Karpas-422 (cell line): ENCODE measurements at regions not wholly inside any gene's neighbourhood (a gene's known extent, or its start where the extent isn't known, plus 50 kb on each side); places are given as distances from the start of the nearest gene placed in this dataset.

Experiments
- DNase-seq: peaks from one replicate; pipeline ENCODE4 v3.0.0-alpha.2; 2015
- H2AFZ ChIP-seq: fragments of 200-600 bp; sonication (generic); 2 replicates; pipeline ENCODE4 v1.6.1; 2014; ENCODE audit warnings: antibody characterized with exemption, low read length, mixed read lengths
- H3K27ac ChIP-seq: fragments of 200-600 bp; sonication (generic); 2 replicates; pipeline ENCODE4 v1.5.1; 2014; ENCODE audit warnings: mild to moderate bottlenecking, low read length, moderate library complexity
- H3K27me3 ChIP-seq: fragments of 200-600 bp; sonication (generic); 2 replicates; pipeline ENCODE4 v1.6.1; 2014; ENCODE audit warnings: low read length, mixed read lengths
- H3K36me3 ChIP-seq: fragments of 200-600 bp; sonication (generic); 2 replicates; pipeline ENCODE4 v1.6.1; 2014; ENCODE audit warnings: low read length, mixed read lengths; ENCODE audit not compliant: insufficient read depth
- H3K4me1 ChIP-seq: fragments of 200-600 bp; sonication (generic); 2 replicates; pipeline ENCODE4 v1.6.1; 2014; ENCODE audit warnings: mild to moderate bottlenecking, low read length, mixed read lengths
- H3K4me2 ChIP-seq: fragments of 200-600 bp; sonication (generic); 2 replicates; pipeline ENCODE4 v1.6.1; 2014; ENCODE audit warnings: low read length, low read depth, mild to moderate bottlenecking; ENCODE audit not compliant: poor library complexity, severe bottlenecking
- H3K4me3 ChIP-seq: fragments of 200-600 bp; sonication (generic); 2 replicates; pipeline ENCODE4 v1.5.1; 2014; ENCODE audit warnings: mild to moderate bottlenecking, antibody characterized with exemption, low read length, mixed read lengths
- H3K79me2 ChIP-seq: fragments of 200-600 bp; sonication (generic); 2 replicates; pipeline ENCODE4 v1.6.1; 2014; ENCODE audit warnings: mild to moderate bottlenecking, low read length, mixed read lengths
- H3K9ac ChIP-seq: fragments of 200-600 bp; sonication (generic); 2 replicates; pipeline ENCODE4 v1.6.0; 2014; ENCODE audit warnings: low read length
- H3K9me2 ChIP-seq: fragments of 200-600 bp; sonication (generic), shearing (Covaris generic); replicated peaks from 2 replicates; pipeline ENCODE4 v1.6.0; 2014; ENCODE audit warnings: mild to moderate bottlenecking, low read length, moderate library complexity; ENCODE audit not compliant: insufficient read depth
- H3K9me3 ChIP-seq: fragments of 300-700, 200-600 bp; sonication (generic); 2 replicates; pipeline ENCODE4 v1.6.1; 2014; ENCODE audit warnings: low read length, mixed read lengths
- H4K20me1 ChIP-seq: fragments of 200-600 bp; sonication (generic); 2 replicates; pipeline ENCODE4 v1.6.1; 2014; ENCODE audit warnings: mild to moderate bottlenecking, antibody characterized with exemption, low read length, low read depth; ENCODE audit not compliant: insufficient read depth

GRCh38 chr7:131858611-131859010 lies 302.2 kb upstream of the PODXL start:
- Histone ChIP-seq H3K9me3 (no peaks in the 10 kb centered on the region), H3K9me2 (no peaks in the 10 kb centered on the region), H3K4me2 (no peak overlapping the region), H3K27me3 (no peaks in the 10 kb centered on the region), H4K20me1 (no peaks in the 10 kb centered on the region), H3K4me3 (no peak overlapping the region), H3K4me1 (no peaks in the 10 kb centered on the region), H3K79me2 (no peaks in the 10 kb centered on the region), H3K36me3 (no peaks in the 10 kb centered on the region), H3K27ac (no peak overlapping the region), H2AFZ (no peak overlapping the region), H3K9ac (no peak overlapping the region)
- no peak for DNase-seq

- DNase-seq = no peak
- Histone ChIP-seq H3K4me2 (no peak overlapping the region), H3K4me1 (no peaks in the 10 kb centered on the region), H3K4me3 (no peak overlapping the region), H3K36me3 (no peaks in the 10 kb centered on the region), H3K27ac (no peak overlapping the region), H3K79me2 (no peaks in the 10 kb centered on the region), H4K20me1 (no peaks in the 10 kb centered on the region), H3K9me3 (no peaks in the 10 kb centered on the region), H3K9me2 (no peaks in the 10 kb centered on the region), H2AFZ (no peak overlapping the region), H3K27me3 (no peaks in the 10 kb centered on the region), H3K9ac (no peak overlapping the region)
Measured at GRCh38 chr7:131849472-131849871, 293.0 kb upstream of the PODXL start.

GRCh38 chr7:131848033-131848432 lies 291.6 kb upstream of the PODXL start:
- H3K4me2 ChIP-seq = no peak overlapping the region
- H4K20me1 ChIP-seq = no peaks in the 10 kb centered on the region

GRCh38 chr7:131845573-131846314 lies 289.3 kb upstream of the PODXL start:
- Histone ChIP-seq H3K9ac (no peak overlapping the region), H3K36me3 (no peaks in the 10 kb centered on the region), H3K4me2 (no peak overlapping the region), H3K4me3 (no peak overlapping the region), H3K27ac (no peak overlapping the region), H3K9me3 (no peaks in the 10 kb centered on the region), H3K4me1 (no peaks in the 10 kb centered on the region), H4K20me1 (no peaks in the 10 kb centered on the region), H3K27me3 (no peaks in the 10 kb centered on the region), H3K9me2 (no peaks in the 10 kb centered on the region), H2AFZ (no peak overlapping the region), H3K79me2 (no peaks in the 10 kb centered on the region)
- DNase-seq = no peak

More at GRCh38 chr7:131848033-131848432, 291.6 kb upstream of the PODXL start:
- Histone ChIP-seq H3K79me2 (no peaks in the 10 kb centered on the region), H3K27me3 (no peaks in the 10 kb centered on the region), H3K36me3 (no peaks in the 10 kb centered on the region), H3K4me3 (no peak overlapping the region), H3K4me1 (no peaks in the 10 kb centered on the region), H3K9me3 (no peaks in the 10 kb centered on the region), H3K27ac (no peak overlapping the region), H3K9me2 (no peaks in the 10 kb centered on the region), H2AFZ (no peak overlapping the region), H3K9ac (no peak overlapping the region)
- DNase-seq = no peak

DNA sequence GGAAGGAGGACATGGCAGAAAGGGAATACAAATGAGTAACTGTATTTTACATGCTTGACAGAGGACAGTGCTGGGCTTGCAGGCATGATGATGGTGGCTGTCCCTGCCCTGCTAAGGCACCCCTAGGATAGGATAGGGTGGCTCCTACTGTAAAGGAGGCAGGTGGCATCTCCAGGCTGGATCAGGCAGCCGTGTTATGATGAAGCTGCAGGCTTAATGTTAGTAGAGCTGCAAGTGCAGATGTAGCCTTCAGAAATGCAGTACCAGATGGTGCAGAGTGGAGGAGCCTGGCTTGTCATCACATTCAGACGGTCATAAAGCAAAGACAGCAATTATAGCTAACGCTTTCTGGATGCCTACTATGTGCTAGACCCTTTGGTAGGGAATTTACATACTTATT lies 287.9 kb upstream of the PODXL start:
- no peak for DNase-seq
- no peaks in the 10 kb centered on the region for H3K27me3 ChIP-seq
- H3K9me3 ChIP-seq = no peaks in the 10 kb centered on the region
- H3K4me3 ChIP-seq = no peak overlapping the region
- no peak overlapping the region for H3K9ac ChIP-seq
- no peak overlapping the region for H2AFZ ChIP-seq
- no peaks in the 10 kb centered on the region for H3K4me1 ChIP-seq
- H3K4me2 ChIP-seq = no peak overlapping the region
- H3K79me2 ChIP-seq = no peaks in the 10 kb centered on the region
- H4K20me1 ChIP-seq = no peaks in the 10 kb centered on the region
- H3K9me2 ChIP-seq = no peaks in the 10 kb centered on the region
- no peak overlapping the region for H3K27ac ChIP-seq
- H3K36me3 ChIP-seq = no peaks in the 10 kb centered on the region

- no peaks in the 10 kb centered on the region for H3K9me2 ChIP-seq
- H3K4me2 ChIP-seq = no peak overlapping the region
- H3K36me3 ChIP-seq = no peaks in the 10 kb centered on the region
- H3K4me1 ChIP-seq = no peaks in the 10 kb centered on the region
- H3K27me3 ChIP-seq = no peaks in the 10 kb centered on the region
- H3K9me3 ChIP-seq = no peaks in the 10 kb centered on the region
- no peak overlapping the region for H3K4me3 ChIP-seq
- H3K79me2 ChIP-seq = no peaks in the 10 kb centered on the region
- no peaks in the 10 kb centered on the region for H4K20me1 ChIP-seq
- no peak overlapping the region for H2AFZ ChIP-seq
- H3K9ac ChIP-seq = no peak overlapping the region
- DNase-seq = no peak
- H3K27ac ChIP-seq = no peak overlapping the region
Measured at GRCh38 chr7:131843898-131844331, 287.5 kb upstream of the PODXL start.

DNA sequence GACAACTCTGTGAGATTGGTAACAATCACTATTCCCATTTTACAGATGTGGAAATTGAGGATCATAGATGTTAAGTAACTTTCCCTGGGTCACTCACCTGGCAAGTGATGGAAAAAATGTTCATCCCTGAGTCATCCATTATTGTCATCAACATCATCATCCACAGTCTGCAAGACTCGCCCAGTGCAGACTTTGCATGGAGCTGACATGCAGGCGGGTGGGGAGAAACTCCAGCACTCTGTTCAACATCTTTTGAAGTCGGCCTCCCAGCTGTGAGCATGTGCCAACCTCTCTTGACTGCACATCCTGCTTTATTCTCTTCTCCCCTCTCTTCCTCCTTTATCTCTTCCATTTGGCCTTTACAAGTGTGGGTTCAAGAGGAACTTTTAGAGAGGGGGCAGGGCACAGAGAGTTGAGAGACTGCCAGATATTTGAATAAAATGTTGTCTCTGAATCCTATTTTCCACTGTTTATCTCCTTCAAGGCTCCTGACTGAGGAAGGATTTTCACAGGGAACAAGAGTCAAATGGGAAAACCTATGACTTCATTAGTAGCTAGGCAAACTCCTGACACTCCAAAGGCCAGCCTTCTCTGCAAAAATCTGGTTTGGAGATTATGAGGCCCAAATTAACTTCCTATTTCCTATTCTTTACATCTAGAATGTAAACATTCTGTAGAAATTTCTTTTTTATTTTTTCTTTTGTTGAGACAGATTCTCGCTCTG lies 283.7 kb upstream of the PODXL start:
- DNase-seq = no peak
- Histone ChIP-seq H4K20me1 (no peaks in the 10 kb centered on the region), H3K27ac (no peak overlapping the region), H3K4me3 (no peak overlapping the region), H3K4me2 (no peak overlapping the region), H3K79me2 (no peaks in the 10 kb centered on the region), H3K27me3 (no peaks in the 10 kb centered on the region), H2AFZ (no peak overlapping the region), H3K36me3 (no peaks in the 10 kb centered on the region), H3K4me1 (no peaks in the 10 kb centered on the region), H3K9me3 (no peaks in the 10 kb centered on the region), H3K9me2 (no peaks in the 10 kb centered on the region), H3K9ac (no peak overlapping the region)

- H3K9me2 ChIP-seq = no peaks in the 10 kb centered on the region
- H2AFZ ChIP-seq = no peak overlapping the region
- H3K9me3 ChIP-seq = no peaks in the 10 kb centered on the region
- no peak overlapping the region for H3K4me2 ChIP-seq
- no peak overlapping the region for H3K4me3 ChIP-seq
- no peak overlapping the region for H3K9ac ChIP-seq
- H3K36me3 ChIP-seq = no peaks in the 10 kb centered on the region
- H4K20me1 ChIP-seq = no peaks in the 10 kb centered on the region
- no peaks in the 10 kb centered on the region for H3K27me3 ChIP-seq
- no peak overlapping the region for H3K27ac ChIP-seq
- no peaks in the 10 kb centered on the region for H3K79me2 ChIP-seq
- peak; percentile 59 for DNase-seq
- H3K4me1 ChIP-seq = no peaks in the 10 kb centered on the region
Measured at GRCh38 chr7:131836733-131837132, 280.3 kb upstream of the PODXL start.
